Stimulated activated CD8-positive, alpha-beta memory T cell treated with anti-CD3 and anti-CD28 coated beads, Interleukin-12 subunit alpha, Interleukin-12 subunit beta, amount 100 ng/mL, for 24 hours (primary cell): ENCODE measurements at regions not wholly inside any gene's neighbourhood (a gene's known extent, or its start where the extent isn't known, plus 50 kb on each side); places are given as distances from the start of the nearest gene placed in this dataset.

Experiments used
- DNase-seq: peaks from one replicate; pipeline ENCODE4 v3.0.0-alpha.2; 2020; ENCODE audit errors: extremely low read depth

- no peak for DNase-seq
These were observed 50.8 kb upstream of the KCNJ6 start for GRCh38 chr21:37967036-37967435.

- DNase-seq: no peak
These were observed 52.5 kb upstream of the KCNJ6 start for GRCh38 chr21:37968744-37969143.

DNA sequence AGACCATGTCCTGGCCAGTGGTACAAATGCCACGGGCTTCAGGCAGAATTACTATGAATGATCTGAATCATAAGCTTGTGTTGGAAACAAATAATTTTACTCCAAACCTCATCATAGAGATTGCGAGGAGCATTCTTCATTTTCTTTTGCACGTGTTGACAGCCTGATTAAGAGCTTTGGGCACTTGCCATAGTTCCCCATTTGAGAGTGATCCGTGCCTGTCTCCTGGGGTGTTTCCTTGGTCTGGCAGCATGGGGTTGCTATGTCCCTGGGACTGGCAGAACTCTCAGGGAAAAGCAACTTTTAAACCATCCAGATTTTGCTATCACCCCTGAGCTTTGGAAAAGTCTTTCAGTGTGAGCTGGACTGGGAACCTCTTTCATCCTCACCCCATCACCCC is 54.3 kb upstream of the KCNJ6 start:
- DNase-seq: no peak

DNA sequence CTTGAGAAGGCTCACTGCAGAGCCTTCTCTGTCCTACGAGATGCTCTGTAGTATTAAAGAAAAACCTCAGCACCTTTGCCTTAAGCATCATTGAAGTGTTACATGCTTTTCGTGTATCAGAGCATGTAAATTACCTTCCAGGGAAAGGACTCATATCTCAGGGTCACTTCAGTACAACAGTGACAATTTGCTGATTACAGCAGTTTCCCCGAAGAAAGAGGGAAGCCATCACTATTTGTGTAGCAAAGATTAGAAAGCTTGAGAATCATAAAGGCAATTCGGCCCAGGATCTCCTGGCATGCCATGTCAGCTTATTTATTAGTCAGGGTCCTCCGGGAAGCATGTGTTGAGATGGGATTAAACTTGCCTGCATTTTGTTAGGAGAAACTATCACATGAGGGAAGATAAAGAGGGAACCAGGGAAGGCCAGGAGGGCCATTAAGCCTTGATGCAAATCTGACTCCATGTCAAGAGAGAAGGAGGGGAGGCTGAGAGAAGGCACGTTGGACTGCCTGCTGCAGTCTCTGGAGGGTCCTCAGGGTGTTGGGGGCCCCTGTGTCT is 55.2 kb upstream of the KCNJ6 start:
- no peak for DNase-seq

DNA sequence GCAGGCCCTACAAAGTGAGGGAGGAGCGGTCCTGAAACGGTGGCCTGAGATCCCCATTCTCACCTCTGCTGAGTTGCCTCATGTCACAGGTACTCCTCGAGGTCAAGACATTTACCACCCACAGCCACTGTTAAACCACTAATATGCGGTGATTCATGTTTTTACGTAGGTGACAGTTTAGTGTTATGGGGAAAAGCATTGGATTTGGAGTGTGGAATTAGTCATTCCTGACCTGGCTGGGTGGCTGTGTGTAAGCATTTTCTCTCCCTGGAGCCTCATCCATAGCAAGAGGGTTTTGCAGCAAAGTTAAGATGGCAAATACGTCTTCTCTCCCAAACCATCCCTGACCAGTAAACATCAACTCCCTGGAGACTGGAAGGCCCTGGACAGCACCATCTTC is 57.8 kb upstream of the KCNJ6 start:
- no peak for DNase-seq

DNA sequence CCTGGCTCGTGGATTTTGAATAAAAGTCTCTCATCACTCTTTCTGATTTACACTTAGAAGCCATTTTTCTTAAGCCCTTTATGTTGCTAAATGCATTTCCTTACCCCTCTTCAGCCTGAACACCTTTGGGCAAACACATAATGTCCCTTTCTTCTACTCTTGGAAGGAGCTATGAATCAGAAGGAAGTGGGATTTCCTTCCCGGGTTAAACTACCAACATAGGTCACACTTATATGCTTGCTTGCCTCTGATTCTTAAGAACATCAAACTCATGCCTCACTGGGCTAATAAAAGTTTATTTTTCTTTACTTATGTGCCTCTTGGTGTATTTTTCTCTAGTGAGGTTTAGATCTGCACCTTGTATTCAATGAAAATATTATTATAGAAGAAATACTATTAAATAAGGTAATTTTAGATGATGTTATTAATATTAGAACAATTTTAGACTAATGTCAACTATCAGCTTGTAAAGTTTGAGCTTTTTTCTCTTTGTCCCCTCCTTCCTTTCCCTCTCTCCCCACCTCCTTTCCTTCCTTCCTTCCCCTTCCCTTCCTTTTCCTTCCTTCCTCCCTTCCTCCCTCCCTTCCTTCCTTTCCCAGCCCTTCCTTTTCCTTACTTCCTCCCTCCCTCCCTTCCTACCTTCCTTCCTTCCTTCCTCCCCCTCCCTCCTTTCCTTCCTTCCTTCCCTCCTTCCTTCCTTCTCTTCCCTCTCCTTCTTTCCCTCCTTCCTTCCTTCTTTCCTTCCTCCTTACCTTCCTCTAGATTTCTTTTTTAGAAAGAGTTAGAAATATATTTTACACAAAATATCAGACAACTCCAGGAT is 66.5 kb upstream of the KCNJ6 start:
- DNase-seq: no peak

- no peak for DNase-seq
These were observed 67.3 kb upstream of the KCNJ6 start for GRCh38 chr21:37983336-37984095.

DNA sequence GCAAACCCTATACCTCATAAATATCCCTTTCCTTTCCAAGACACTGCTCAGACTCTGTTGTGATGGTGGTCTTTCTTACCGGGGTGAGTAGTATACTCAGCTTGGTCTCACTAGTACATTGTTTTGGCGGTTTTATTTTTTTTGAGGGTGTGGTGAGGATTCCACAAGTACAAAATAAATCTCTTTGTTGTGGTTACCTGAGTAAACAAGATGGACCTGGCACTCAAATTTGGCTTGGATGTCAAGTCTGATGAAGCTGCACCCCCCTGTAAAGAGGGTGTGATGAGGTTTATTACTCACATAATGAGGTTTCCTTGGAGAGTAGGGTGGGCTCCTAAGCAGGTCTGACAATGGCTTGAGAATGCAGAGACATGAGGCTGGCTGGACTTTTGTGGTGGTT is 68.2 kb upstream of the KCNJ6 start:
- no peak for DNase-seq

DNA sequence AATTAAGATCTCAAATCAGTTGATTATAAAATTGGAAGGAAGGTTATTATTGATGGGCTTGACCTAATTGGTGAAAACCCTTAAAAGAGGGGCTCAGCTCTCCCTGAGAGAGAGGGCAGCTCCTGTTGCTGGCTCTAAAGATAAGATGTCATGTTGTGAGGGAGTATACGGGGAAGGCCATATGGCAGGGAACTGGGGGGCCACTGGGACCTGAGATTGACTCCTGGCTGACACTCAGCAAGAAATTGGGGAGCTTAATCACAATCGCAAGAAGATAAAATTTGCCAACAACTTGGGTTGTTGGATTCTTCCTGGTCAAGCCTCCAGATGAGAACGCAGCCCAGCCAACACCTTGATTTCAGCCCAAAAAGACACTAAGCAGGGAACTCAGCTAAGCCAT is 69.7 kb upstream of the KCNJ6 start:
- no peak for DNase-seq

DNA sequence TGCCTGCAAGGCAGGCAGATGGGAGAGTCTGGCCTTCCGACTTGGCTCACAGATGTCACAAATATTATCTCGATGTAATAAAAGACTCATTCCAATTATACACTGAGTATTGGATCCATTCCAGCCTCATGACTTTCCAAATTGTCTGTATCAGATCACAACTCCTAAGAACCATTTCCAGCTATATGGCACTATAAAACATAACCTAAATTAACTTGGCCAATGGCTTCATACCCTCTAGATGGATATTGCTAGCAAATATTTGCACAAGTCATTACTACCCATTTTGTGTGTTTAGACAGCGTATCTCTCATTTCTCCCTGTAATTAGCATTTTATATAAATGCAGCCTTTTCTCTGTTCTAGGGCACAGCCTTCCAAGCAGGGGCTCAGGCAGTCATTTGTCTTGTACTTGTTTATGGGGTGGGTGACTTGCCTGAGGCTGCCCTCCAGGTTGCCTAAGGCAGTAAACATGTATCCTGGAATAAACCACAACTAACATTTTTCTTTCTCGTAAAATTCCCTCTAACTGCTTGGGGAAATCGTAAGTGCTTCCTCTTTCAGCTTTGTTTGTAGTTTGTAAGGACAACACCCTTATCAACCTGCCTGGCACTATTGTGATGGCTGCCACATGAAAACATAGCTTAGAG is 70.6 kb upstream of the KCNJ6 start:
- DNase-seq: no peak

- DNase-seq: no peak
These were observed 71.4 kb upstream of the KCNJ6 start for GRCh38 chr21:37987668-37988067.

DNA sequence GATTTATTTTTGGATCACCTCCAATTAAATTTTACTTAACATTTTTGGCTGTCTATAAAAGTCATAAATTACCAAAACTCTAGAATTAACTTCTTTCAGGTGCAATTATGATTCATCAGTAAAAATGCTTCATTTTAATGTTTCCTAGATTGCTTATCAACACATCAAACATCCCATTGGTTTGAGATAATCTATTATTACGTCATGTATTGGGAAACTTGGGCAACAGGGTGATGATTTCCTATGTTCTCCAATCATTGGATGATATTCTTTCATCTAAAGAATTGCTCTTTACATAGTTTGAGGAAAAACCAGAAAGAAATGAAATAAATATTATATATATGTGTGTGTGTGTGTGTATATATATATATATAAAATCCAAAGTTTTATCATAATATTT is 76.8 kb upstream of the KCNJ6 start:
- DNase-seq: no peak

DNA sequence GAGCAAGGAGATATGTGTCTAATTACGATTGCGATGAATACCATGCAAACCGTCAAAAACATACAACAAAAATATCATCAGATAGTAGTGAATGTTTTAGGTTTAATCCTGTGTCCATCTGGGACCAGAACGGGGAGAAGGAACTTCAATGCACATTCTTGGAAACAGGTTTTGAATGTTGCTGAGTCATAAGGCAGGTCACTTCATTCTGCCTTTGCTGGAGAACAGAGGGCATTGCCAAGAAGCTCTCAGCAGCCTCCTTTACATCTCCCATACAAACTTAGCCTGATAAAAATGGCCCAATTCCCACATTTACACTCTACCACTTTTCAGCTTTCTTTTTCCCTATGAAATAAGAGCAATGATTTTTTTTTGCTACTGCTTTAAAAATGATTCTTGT is 78.0 kb upstream of the KCNJ6 start:
- DNase-seq: no peak

DNA sequence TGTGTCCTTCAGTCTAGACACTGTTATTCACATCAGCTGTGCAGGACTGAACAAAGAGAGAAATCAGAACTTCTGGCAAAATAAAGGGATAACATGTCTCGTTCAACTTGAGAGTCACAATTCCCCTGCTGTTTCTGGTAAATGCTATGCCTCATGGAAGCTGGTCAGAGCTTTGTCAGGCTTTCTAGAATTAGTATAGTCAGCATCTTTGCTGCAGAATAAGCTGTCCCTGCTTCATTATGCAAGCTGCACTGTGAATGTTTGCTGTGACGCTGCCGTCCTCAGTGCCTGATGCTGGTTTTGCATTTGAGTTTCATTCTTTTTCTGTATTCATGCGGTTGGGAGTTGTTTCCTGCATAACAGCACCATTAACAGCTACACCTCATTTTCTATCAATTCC is 96.4 kb upstream of the KCNJ6 start:
- DNase-seq: no peak

DNA sequence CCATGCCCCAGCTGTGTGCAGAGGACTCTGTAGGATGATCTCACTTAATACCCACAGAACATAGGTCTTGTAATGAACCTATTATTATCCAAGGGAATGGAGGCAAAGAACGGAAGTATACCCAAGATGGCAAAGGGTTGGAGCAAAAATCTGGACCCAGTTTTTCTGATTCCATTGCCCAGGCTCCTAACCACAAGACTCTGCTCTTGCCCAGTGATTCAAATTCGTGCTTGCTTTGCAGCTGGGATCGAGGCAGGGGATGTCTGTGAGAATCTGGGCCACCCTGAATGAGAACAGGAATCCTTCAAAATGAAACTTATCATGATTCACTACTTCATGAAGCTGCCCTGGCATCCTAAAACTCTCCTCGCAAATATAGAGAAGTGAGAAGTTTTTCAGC is 97.5 kb upstream of the KCNJ6 start:
- DNase-seq: no peak

DNA sequence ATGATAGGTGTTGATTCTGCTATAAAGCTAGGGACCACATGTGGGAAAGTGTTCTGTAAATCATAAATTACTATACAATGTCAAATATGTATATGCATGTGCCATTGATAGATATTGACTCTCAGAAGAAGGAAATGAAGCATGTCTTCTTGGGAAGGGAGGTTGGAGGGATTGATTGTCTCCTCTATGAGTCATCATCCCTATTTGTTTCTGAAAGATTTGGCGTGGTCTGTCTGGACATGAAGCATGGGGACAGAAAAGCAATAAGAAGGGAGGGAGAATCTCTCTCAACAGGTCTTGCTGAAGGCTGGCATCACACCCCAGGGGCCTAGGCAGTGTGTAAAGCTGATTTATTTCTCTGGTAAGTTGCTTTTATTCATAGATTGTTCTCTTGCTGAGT is 98.0 kb upstream of the KCNJ6 start:
- no peak for DNase-seq

DNA sequence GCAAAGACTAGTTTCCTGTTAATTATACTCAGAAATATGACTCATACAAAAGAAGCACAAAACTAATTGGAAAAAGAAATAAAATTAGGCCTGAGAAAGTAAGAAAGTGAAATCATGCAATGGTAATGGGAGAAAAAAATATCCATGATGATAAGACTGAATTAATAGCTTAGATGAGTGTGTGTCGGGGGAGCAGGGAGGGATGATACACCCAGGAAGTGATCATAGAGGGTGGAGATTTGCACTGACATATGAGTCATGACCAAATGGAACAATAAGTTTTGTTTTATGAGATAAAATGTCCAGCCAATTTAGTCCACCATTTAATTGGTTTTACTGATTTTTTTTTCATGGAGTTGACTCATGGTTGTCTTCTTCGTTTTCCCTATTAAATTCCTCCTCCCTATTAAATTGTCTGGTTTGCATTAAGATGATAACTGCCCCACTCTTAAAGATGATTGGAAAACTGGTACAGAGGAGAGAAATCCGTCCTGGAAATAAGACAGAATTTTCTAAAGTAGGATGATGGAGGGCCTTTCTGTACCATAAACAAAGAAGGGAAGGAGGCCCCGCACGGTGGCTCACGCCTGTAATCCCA is 111.7 kb upstream of the KCNJ6 start:
- DNase-seq: no peak

DNA sequence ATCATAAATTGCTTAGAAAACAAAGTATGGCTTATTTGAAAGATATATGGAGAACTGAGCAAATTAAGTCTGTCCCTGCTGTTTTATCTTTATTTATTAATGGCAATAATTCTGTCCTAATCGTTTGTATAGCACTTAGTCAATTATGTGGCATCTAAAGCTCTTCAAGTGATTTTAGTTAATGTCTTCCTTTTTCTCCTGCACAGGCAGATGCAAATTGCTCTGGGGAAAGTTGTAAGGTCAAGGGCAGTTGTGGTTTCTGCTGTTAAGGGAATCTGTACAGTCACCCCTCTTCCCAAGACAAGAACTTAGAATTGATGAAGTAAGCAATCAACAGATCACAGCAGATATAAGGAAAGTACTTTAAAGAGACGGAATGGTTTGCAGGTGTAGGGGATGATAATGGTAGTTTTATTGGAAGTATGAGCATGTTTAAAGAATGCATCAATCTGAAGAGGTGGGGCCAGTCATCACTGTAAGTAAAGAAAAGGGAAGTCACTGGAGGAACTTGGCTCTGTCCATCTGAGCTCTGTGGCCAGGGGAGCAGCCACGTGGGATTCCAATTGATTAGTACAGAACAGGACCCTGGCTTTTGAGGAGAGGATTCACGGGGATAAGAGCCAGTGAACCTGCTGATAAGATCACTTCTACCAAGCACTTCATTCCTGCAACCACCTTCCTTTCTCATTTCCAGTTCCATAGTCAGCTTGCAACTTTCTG is 116.0 kb upstream of the KCNJ6 start:
- no peak for DNase-seq

DNA sequence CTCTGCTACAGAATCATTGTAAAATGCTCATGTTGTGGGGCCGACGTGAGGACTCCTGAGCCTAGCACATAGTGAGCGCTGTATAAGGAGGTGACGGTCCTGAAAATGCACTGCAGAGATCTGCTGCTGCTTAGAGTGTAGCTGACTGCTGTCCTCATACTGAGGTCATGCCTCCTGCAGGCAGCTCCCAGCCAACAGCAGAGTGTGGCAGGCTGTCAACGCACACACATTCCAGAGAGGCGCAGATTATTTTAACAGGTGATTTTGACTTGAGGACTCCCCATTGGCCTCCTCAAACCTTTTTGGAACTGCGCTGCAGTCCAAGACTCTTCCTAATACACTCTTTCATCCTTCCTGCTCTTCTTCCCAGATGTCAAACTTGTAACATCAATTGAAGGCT is 119.8 kb upstream of the KCNJ6 start:
- DNase-seq: no peak

DNA sequence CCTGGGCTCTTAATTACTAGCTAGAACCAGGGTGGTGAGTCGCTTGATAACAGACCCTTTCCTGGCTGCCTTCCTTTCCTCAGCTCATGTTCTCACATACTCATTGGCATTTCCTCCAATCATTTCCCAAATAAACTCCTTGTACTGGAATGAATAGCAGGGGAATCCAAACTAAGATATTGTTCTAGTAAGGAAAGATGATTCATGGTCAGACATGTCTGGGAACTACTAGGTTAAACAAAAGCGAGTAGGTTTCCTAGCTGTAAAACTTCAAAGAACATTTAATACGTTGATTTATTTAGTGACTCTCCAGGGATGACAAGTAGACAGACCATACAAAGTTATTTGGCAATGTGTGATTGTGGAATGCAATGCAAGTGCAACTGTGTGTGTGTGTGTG is 121.2 kb upstream of the KCNJ6 start:
- no peak for DNase-seq

DNA sequence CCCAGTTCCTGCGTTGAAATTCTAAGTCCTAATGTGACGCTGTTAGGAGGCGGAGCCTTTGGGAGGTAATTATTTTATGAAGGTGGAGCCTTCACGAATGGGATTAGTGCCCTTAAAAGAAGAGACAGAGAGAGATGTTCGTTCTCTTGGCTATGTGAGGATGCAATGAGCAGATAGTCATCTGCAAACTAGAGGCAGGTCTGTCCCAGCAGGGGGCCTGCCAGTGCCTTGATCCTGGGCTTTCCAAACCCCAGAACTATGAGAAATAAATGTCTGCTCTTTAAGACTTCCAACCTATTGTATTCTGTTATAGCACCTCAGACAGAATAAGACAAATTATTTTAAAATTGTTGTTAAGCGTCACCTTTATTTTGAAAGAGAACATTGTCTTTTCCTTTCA is 123.1 kb upstream of the KCNJ6 start:
- DNase-seq: no peak

GRCh38 chr21:38039841-38040240 is 123.6 kb upstream of the KCNJ6 start:
- no peak for DNase-seq
